ENCODE measurements at regions not wholly inside any gene's neighbourhood (a gene's known extent, or its start where the extent isn't known, plus 50 kb on each side); places are given as distances from the start of the nearest gene placed in this dataset.
"Not testable (repeated sequence)": the region's sequence is repeated elsewhere in the genome, so short reads cannot be mapped to it uniquely, and the experiment has no call there.

DNA sequence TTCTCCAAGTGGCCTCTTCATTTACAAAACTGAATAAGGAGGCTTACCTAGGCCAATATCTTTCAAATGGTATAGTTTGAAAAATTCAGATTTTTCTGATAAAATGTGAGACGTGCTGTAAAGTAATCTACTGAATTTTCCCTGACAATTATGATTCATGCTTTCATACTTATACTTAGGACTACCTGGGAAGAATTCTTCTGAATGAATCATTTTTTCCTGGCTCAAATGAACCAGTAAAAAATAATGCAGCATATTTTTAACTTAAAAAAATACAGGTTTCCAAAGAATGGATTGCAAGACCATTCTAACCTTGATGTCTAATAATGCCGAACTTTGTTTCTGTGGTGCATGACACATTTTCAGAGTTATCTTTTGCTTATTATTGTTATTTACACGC is 375.4 kb downstream of the ZNF674 start:
- H3K27me3 ChIP-seq = no peaks in the 10 kb centered on the region
- no peak for TF ChIP-seq POLR2AphosphoS5 (IDR thresholded peaks at IDR 0.05)
- TF ChIP-seq EP300 (IDR thresholded peaks at IDR 0.05) = no peak
- no peak for TF ChIP-seq POLR2A (IDR thresholded peaks at IDR 0.05)
- TF ChIP-seq, protein P1, sequence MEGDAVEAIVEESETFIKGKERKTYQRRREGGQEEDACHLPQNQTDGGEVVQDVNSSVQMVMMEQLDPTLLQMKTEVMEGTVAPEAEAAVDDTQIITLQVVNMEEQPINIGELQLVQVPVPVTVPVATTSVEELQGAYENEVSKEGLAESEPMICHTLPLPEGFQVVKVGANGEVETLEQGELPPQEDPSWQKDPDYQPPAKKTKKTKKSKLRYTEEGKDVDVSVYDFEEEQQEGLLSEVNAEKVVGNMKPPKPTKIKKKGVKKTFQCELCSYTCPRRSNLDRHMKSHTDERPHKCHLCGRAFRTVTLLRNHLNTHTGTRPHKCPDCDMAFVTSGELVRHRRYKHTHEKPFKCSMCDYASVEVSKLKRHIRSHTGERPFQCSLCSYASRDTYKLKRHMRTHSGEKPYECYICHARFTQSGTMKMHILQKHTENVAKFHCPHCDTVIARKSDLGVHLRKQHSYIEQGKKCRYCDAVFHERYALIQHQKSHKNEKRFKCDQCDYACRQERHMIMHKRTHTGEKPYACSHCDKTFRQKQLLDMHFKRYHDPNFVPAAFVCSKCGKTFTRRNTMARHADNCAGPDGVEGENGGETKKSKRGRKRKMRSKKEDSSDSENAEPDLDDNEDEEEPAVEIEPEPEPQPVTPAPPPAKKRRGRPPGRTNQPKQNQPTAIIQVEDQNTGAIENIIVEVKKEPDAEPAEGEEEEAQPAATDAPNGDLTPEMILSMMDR (IDR thresholded peaks at IDR 0.05) = no peak
- H3K9me3 ChIP-seq = no peaks in the 10 kb centered on the region
- no peak overlapping the region for H3K4me3 ChIP-seq
- H3K27ac ChIP-seq = no peak overlapping the region
- H3K36me3 ChIP-seq = no peaks in the 10 kb centered on the region
- ATAC-seq = no peak
- WGBS, 2 donors (ENCODE audit: low coverage in 1 of 2) = 41 to 81% methylated on average over 2 of the region's 3 CpGs
- no peaks in the 10 kb centered on the region for H3K4me1 ChIP-seq

DNA sequence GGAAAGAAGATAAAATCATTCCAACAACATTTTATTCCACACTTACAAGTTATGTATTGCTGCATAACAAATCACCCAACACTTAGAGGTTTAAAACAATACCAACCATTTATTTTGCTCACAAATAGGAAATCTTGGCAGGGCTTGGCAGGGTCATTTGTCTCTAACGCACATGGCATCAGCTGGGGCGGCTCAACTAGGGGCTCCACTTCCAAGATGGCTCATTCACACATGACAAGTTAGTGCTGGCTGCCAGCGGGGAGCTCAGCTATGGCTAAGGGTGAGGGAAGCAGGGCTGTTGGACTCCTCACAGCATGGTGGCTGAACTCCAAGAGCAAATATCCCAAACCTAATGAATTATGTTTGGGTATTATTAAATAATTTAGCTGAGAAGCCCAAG is 377.0 kb downstream of the ZNF674 start:
- Histone ChIP-seq H3K4me1 (no peaks in the 10 kb centered on the region), H3K9me3 (no peaks in the 10 kb centered on the region), H3K27me3 (no peaks in the 10 kb centered on the region), H3K27ac (peak overlapping the region in 1 of 4 donors; percentile 24), H3K4me3 (no peak overlapping the region), H3K36me3 (no peaks in the 10 kb centered on the region)
- 17 to 30% methylated on average over 1 to 2 of the region's 3 CpGs for WGBS, 2 donors (ENCODE audit: low coverage in 1 of 2)
- TF ChIP-seq POLR2A (IDR thresholded peaks at IDR 0.05) = no peak
- no peak for TF ChIP-seq EP300 (IDR thresholded peaks at IDR 0.05)
- TF ChIP-seq POLR2AphosphoS5 (IDR thresholded peaks at IDR 0.05) = no peak
- TF ChIP-seq, protein P1 (IDR thresholded peaks at IDR 0.05) = no peak
- peak; percentile 81 for ATAC-seq

DNA sequence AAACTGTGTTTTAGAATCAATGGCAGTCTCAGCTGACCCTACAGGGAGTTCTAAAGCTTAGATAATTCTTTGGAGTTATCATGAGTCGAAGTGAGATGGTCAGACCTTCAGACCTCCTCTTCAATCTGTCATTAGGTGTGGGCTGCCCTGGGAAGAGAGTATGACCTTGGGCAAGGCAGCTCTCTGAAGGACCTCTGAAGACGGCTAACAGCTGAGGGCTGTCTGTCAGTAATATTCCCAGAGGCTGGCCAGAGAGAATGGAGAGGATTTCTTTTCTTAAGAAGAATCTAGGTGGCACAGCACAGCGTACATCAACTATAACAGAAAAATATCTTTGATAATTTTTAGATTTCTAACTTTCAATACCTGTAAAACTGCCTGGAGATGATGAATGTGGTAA is 379.4 kb downstream of the ZNF674 start:
- Histone ChIP-seq H3K9me3 (no peaks in the 10 kb centered on the region), H3K27me3 (no peaks in the 10 kb centered on the region), H3K36me3 (no peaks in the 10 kb centered on the region), H3K4me3 (no peak overlapping the region), H3K4me1 (no peaks in the 10 kb centered on the region), H3K27ac (peak overlapping the region in 1 of 4 donors; percentile 54)
- TF ChIP-seq POLR2A (IDR thresholded peaks at IDR 0.05) (no peak), POLR2AphosphoS5 (IDR thresholded peaks at IDR 0.05) (no peak), EP300 (IDR thresholded peaks at IDR 0.05) (no peak)
- TF ChIP-seq, protein P1 (IDR thresholded peaks at IDR 0.05) = no peak
- ATAC-seq = no peak
- WGBS, 2 donors (ENCODE audit: low coverage in 1 of 2) = 29 to 63% methylated on average over 1 to 2 of the region's 3 CpGs

DNA sequence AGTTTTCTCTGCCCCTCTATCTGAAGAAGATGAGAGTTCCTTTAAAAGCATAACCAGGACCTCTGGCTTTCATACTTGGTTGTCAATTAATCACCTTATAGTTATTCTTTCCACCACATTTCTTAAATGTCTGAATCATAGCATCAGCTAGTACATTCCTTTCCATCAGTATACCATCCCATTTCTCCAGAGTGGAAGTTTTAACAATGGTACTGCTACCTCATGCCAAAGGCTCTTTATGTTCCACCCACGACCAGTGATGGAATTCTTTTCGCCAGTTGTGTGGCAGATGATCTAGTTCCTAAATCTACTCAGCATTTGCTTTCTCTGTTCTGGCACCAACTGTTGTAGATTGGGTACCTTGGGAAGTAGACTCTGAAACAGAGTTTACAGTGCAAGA is 379.8 kb downstream of the ZNF674 start:
- H3K36me3 ChIP-seq = no peaks in the 10 kb centered on the region
- H3K4me3 ChIP-seq = no peak overlapping the region
- H3K27me3 ChIP-seq = no peaks in the 10 kb centered on the region
- ATAC-seq = no peak
- peak overlapping the region in 1 of 4 donors; percentile 54 for H3K27ac ChIP-seq
- H3K4me1 ChIP-seq = no peaks in the 10 kb centered on the region
- no peak for TF ChIP-seq POLR2A (IDR thresholded peaks at IDR 0.05)
- TF ChIP-seq EP300 (IDR thresholded peaks at IDR 0.05) = no peak
- no peak for TF ChIP-seq POLR2AphosphoS5 (IDR thresholded peaks at IDR 0.05)
- TF ChIP-seq, protein P1 (IDR thresholded peaks at IDR 0.05) = no peak
- H3K9me3 ChIP-seq = no peaks in the 10 kb centered on the region
- WGBS, 2 donors (ENCODE audit: low coverage in 1 of 2) = 20% methylated on average over 2 of the region's 2 CpGs; no CpG with 5 or more reads in 1 of the 2 donors

DNA sequence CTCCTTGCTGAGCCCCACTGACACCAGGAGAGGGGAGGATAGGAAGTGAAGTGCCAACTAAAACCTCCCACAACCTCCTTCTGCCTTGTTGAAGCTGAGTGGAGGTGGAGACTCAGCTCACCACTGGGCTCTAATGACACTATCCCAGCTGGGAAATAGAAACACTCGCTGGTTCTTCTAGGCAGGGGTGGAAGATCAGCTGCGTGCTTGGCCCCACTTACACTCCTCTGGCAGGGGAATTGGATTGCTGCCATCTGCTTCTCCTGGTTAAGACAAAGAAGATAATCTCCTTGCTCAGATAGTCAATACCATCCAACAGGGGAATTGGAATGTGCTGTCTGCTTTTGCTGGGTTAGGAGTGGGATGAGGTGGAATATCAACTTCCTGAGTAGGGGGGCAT is 392.5 kb downstream of the ZNF674 start:
- H3K27ac ChIP-seq = no peak overlapping the region
- no peaks in the 10 kb centered on the region for H3K4me1 ChIP-seq
- ATAC-seq = no peak
- no CpG with 5 or more reads among the region's 2 CpGs for WGBS, 2 donors (ENCODE audit: low coverage in 1 of 2)
- TF ChIP-seq EP300 (IDR thresholded peaks at IDR 0.05) (no peak), POLR2A (IDR thresholded peaks at IDR 0.05) (no peak), POLR2AphosphoS5 (IDR thresholded peaks at IDR 0.05) (no peak)
- TF ChIP-seq, protein P1 (IDR thresholded peaks at IDR 0.05) = no peak
- no peaks in the 10 kb centered on the region for H3K9me3 ChIP-seq
- H3K27me3 ChIP-seq = no peaks in the 10 kb centered on the region
- H3K36me3 ChIP-seq = no peaks in the 10 kb centered on the region
- no peak overlapping the region for H3K4me3 ChIP-seq

DNA sequence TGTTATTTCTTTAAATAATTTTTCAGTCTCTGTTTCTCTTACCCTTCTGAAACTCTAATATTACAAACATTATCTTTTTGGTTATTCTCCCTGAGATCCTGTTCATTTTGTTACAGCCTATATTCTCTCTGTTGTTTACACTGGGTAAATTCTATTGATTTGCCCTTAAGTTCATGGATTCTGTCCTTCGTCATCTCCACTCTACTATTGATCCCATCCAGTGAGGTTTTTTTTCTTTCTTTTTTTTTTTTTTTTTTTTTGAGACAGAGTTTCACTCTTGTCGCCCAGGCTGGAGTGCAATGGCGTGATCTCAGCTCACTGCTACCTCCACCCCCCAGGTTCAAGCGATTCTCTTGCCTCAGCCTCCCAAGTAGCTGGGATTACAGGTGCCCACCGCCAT is 393.9 kb downstream of the ZNF674 start:
- H3K9me3 ChIP-seq, H3K27me3 ChIP-seq, H3K4me1 ChIP-seq, H3K27ac ChIP-seq, H3K4me3 ChIP-seq, ATAC-seq, H3K36me3 ChIP-seq: not testable (repeated sequence)
- 84 to 90% methylated on average over 2 to 5 of the region's 5 CpGs for WGBS, 2 donors (ENCODE audit: low coverage in 1 of 2)
